IMR-90 (cell line): ENCODE measurements at regions not wholly inside any gene's neighbourhood (a gene's known extent, or its start where the extent isn't known, plus 50 kb on each side); places are given as distances from the start of the nearest gene placed in this dataset.
A peak's percentile ranks its signal among the peaks of the same experiment; 100 is the strongest.

Experiments used
- ATAC-seq: fragments of 200-7000 bp; cut with Tn5 transposase; 2 replicates; pipeline ENCODE4 v1.9.1; 2020; ENCODE audit warnings: low read depth, mild to moderate bottlenecking, moderate library complexity
- BruUV-seq: library from RNA; stranded (reverse); fragments of 400-500 nt; replicated peaks from 2 replicates; lab custom pipeline; 2021; lab: Mats Ljungman, UMichigan
- CTCF ChIA-PET: fragments of 300-600 bp; formaldehyde crosslinking; extraction: SDS; loops from one replicate; lab custom pipeline; 2021; ENCODE audit warnings: antibody characterized with exemption; lab: Yijun Ruan, JAX
- POLR2A ChIA-PET: fragments of 300-600 bp; sonication (Branson Sonifier 250); formaldehyde crosslinking; loops from one replicate; lab custom pipeline; 2022; ENCODE audit warnings: antibody characterized with exemption; ENCODE audit not compliant: unreplicated experiment; lab: Charles Lee
- DNase-seq: peaks from one replicate; pipeline ENCODE4 v3.0.0; 2013
- H2AFZ ChIP-seq: replicated peaks from 2 replicates; pipeline ENCODE3; 2013; ENCODE audit warnings: low read length, mild to moderate bottlenecking; ENCODE audit not compliant: poor library complexity
- H2AK5ac ChIP-seq: 2 replicates; pipeline ENCODE4 v1.6.1; 2013; ENCODE audit warnings: low read depth, low read length, inconsistent platforms
- H2AK9ac ChIP-seq: replicated peaks from 2 replicates; pipeline ENCODE3; 2013; ENCODE audit warnings: mild to moderate bottlenecking, low read depth, low read length, moderate library complexity; ENCODE audit not compliant: poor library complexity
- H2BK120ac ChIP-seq: 2 replicates; pipeline ENCODE4 v1.6.1; 2013; ENCODE audit warnings: low read depth, low read length, inconsistent platforms
- H2BK15ac ChIP-seq: 3 replicates; pipeline ENCODE4 v1.6.1; 2013; ENCODE audit warnings: low read depth, low read length, inconsistent platforms
- H2BK20ac ChIP-seq: 2 replicates; pipeline ENCODE4 v1.6.1; 2013; ENCODE audit warnings: low read depth, mild to moderate bottlenecking, inconsistent platforms, low read length, moderate library complexity
- H2BK5ac ChIP-seq: 2 replicates; pipeline ENCODE4 v1.6.1; 2013; ENCODE audit warnings: mild to moderate bottlenecking, low read depth, low read length, inconsistent platforms; ENCODE audit not compliant: poor library complexity, severe bottlenecking
- H3K14ac ChIP-seq: replicated peaks from 2 replicates; pipeline ENCODE4 v1.6.1; 2013; ENCODE audit warnings: low read depth, low read length, inconsistent platforms
- H3K18ac ChIP-seq: 2 replicates; pipeline ENCODE4 v1.6.1; 2013; ENCODE audit warnings: low read depth, low read length, control low read depth
- H3K23ac ChIP-seq: 2 replicates; pipeline ENCODE4 v1.6.1; 2013; ENCODE audit warnings: low read depth, low read length, inconsistent platforms
- H3K27ac ChIP-seq: 2 replicates; pipeline ENCODE4 v1.5.1; 2013; ENCODE audit warnings: mild to moderate bottlenecking, control low read depth, low read length; ENCODE audit not compliant: insufficient read depth
- H3K27me3 ChIP-seq: 2 replicates; pipeline ENCODE4 v1.6.1; 2013; ENCODE audit warnings: low read length; ENCODE audit not compliant: control insufficient read depth, insufficient read depth
- H3K36me3 ChIP-seq: 2 replicates; pipeline ENCODE4 v1.6.1; 2013; ENCODE audit warnings: low read length, mixed read lengths; ENCODE audit not compliant: control insufficient read depth, insufficient read depth
- H3K4ac ChIP-seq: 2 replicates; pipeline ENCODE4 v1.6.1; 2013; ENCODE audit warnings: low read depth, low read length, inconsistent platforms
- H3K4me1 ChIP-seq: 2 replicates; pipeline ENCODE4 v1.6.1; 2013; ENCODE audit warnings: low read length, mixed read lengths; ENCODE audit not compliant: control insufficient read depth, insufficient read depth
- H3K4me2 ChIP-seq: 2 replicates; pipeline ENCODE4 v1.6.1; 2013; ENCODE audit warnings: low read depth, mild to moderate bottlenecking, control low read depth, low read length, moderate library complexity
- H3K4me3 ChIP-seq: 2 replicates; pipeline ENCODE4 v1.5.1; 2013; ENCODE audit warnings: low read depth, mild to moderate bottlenecking, control low read depth, low read length, moderate library complexity; ENCODE audit not compliant: insufficient read depth
- H3K56ac ChIP-seq: 2 replicates; pipeline ENCODE4 v1.6.1; 2013; ENCODE audit warnings: low read length, inconsistent platforms; ENCODE audit not compliant: insufficient read depth; ENCODE audit errors: extremely low read depth
- H3K79me1 ChIP-seq, 2 experiments: 2 replicates each; pipeline ENCODE4 v1.6.1; 2013; ENCODE audit warnings: low read length in 2 of 2, inconsistent platforms in 1 of 2, low read depth in 1 of 2
- H3K9ac ChIP-seq: 2 replicates; pipeline ENCODE4 v1.6.1; 2013; ENCODE audit warnings: low read depth, low read length, control low read depth
- H3K9me1 ChIP-seq: 2 replicates; pipeline ENCODE4 v1.6.1; 2013; ENCODE audit warnings: low read length, inconsistent platforms; ENCODE audit not compliant: insufficient read depth
- H3K9me3 ChIP-seq: 2 replicates; pipeline ENCODE4 v1.6.1; 2013; ENCODE audit warnings: low read length; ENCODE audit not compliant: control insufficient read depth, insufficient read depth
- H4K20me1 ChIP-seq: 2 replicates; pipeline ENCODE4 v1.6.1; 2013; ENCODE audit warnings: low read length, inconsistent platforms; ENCODE audit not compliant: insufficient read depth
- H4K5ac ChIP-seq: 2 replicates; pipeline ENCODE4 v1.6.1; 2013; ENCODE audit warnings: mild to moderate bottlenecking, low read depth, low read length, control low read depth
- H4K8ac ChIP-seq, 2 experiments: 2 replicates each; pipeline ENCODE4 v1.6.1; 2013; ENCODE audit warnings: low read depth in 2 of 2, low read length in 2 of 2, control low read depth in 1 of 2, inconsistent platforms in 1 of 2
- H4K91ac ChIP-seq: 2 replicates; pipeline ENCODE4 v1.6.1; 2013; ENCODE audit warnings: low read depth, low read length, inconsistent platforms; ENCODE audit not compliant: insufficient read depth
- BHLHE40 ChIP-seq: fragments of 150-350 bp; IDR thresholded peaks from 2 replicates; pipeline ENCODE4 v1.6.1; 2016; ENCODE audit warnings: mild to moderate bottlenecking, low read depth, low read length
- CEBPB ChIP-seq: IDR thresholded peaks from 2 replicates; pipeline ENCODE4 v1.6.1; 2012; ENCODE audit warnings: low read depth, low read length, improper control_type of control experiment
- CHD1 ChIP-seq: IDR thresholded peaks from 2 replicates; pipeline ENCODE4 v1.6.1; 2012; ENCODE audit warnings: low read depth, low read length, improper control_type of control experiment
- MAFK ChIP-seq: IDR thresholded peaks from 2 replicates; pipeline ENCODE4 v1.6.1; 2012; ENCODE audit warnings: low read depth, low read length, improper control_type of control experiment
- MAZ ChIP-seq: IDR thresholded peaks from 2 replicates; pipeline ENCODE4 v1.6.1; 2012; ENCODE audit warnings: low read depth, mild to moderate bottlenecking, low read length, improper control_type of control experiment, moderate library complexity, borderline replicate concordance
- NFE2L2 ChIP-seq: fragments of 150-350 bp; IDR thresholded peaks from 2 replicates; pipeline ENCODE4 v1.6.1; 2016; ENCODE audit warnings: low read depth, mild to moderate bottlenecking, low read length
- RCOR1 ChIP-seq: IDR thresholded peaks from 2 replicates; pipeline ENCODE4 v1.6.1; 2012; ENCODE audit warnings: mild to moderate bottlenecking, low read length, improper control_type of control experiment; ENCODE audit not compliant: insufficient replicate concordance
- RFX5 ChIP-seq: IDR thresholded peaks from 2 replicates; pipeline ENCODE4 v1.8.0; 2012; ENCODE audit warnings: low read depth, mild to moderate bottlenecking, low read length, moderate library complexity
- WGBS, 2 experiments: methylation state at CpG; one replicate each; pipeline versions ENCODE4 v1.1.5 to v1.1.7; 2013; ENCODE audit warnings: missing lambda C conversion rate in 2 of 2; ENCODE audit not compliant: insufficient read length in 1 of 2; ENCODE audit errors: extremely low coverage in 2 of 2; 5-methylcytosine and 5-hydroxymethylcytosine counted together
- dilution Hi-C: fragments of 300-500 bp; cut with HindIII; formaldehyde crosslinking; loops from one replicate; pipeline ENCODE4 v1.14.3; 2018; ENCODE audit warnings: low sequenced_read_pairs; ENCODE audit not compliant: unreplicated experiment
- in situ Hi-C: fragments of 300-500 bp; cut with MboI; formaldehyde crosslinking; loops from 3 replicates; pipeline ENCODE4 v1.14.3; 2019; ENCODE audit warnings: low sequenced_read_pairs, inconsistent platforms, mixed read lengths
- intact Hi-C: fragments of 100-400 bp; cut with micrococcal nuclease; formaldehyde crosslinking; loops from 2 replicates; pipeline ENCODE4 v1.10.0; 2022
- TF ChIP-seq, protein P1 (sequence below): conservative IDR thresholded peaks from 2 replicates; pipeline ENCODE4 v1.5.1; 2012; ENCODE audit warnings: mild to moderate bottlenecking, low read depth, low read length, improper control_type of control experiment
- TF ChIP-seq, protein P2 (sequence below): fragments of 150-350 bp; IDR thresholded peaks from 2 replicates; pipeline ENCODE4 v1.6.1; 2017; ENCODE audit warnings: mild to moderate bottlenecking, antibody characterized with exemption, low read length, low read depth

DNA sequence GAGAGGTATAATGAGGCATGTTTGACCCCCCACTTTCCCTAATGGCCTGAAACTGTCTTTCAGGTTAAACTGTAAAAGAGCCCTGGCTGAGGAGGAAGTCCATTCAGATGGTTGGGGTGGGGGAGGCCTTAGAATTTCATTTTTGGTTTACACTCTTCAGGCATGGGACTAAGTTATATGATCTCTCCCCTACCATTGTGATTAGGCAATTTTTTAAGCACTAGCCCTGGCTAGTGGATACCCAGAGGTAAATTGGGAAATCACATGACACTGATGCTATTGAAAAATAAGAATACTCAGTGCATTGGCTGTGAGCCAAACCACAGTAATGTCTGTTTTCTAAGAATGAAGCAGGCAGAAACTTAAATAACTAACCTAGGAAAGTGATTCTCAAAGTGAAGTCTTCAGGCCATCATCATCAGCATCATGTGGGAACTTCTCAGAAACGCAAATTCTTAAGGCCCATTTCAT lies 149.7 kb downstream of the RRAGB start:
- H4K91ac ChIP-seq, result no peak overlapping the region
- no peak overlapping the region for H3K18ac ChIP-seq
- no peaks in the 10 kb centered on the region for H3K9me1 ChIP-seq
- dilution Hi-C loops (no loop called here), intact Hi-C loops (no loop called here), in situ Hi-C loops (no loop called here)
- no peak overlapping the region for H3K9ac ChIP-seq
- ChIA-PET CTCF (no interaction called here), POLR2A (no interaction called here)
- TF ChIP-seq CEBPB (no peak), RFX5 (no peak), RCOR1 (no peak), NFE2L2 (no peak), CHD1 (no peak), MAFK (no peak), BHLHE40 (no peak), MAZ (no peak)
- TF ChIP-seq, protein P1, sequence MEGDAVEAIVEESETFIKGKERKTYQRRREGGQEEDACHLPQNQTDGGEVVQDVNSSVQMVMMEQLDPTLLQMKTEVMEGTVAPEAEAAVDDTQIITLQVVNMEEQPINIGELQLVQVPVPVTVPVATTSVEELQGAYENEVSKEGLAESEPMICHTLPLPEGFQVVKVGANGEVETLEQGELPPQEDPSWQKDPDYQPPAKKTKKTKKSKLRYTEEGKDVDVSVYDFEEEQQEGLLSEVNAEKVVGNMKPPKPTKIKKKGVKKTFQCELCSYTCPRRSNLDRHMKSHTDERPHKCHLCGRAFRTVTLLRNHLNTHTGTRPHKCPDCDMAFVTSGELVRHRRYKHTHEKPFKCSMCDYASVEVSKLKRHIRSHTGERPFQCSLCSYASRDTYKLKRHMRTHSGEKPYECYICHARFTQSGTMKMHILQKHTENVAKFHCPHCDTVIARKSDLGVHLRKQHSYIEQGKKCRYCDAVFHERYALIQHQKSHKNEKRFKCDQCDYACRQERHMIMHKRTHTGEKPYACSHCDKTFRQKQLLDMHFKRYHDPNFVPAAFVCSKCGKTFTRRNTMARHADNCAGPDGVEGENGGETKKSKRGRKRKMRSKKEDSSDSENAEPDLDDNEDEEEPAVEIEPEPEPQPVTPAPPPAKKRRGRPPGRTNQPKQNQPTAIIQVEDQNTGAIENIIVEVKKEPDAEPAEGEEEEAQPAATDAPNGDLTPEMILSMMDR, result no peak
- TF ChIP-seq, protein P2, sequence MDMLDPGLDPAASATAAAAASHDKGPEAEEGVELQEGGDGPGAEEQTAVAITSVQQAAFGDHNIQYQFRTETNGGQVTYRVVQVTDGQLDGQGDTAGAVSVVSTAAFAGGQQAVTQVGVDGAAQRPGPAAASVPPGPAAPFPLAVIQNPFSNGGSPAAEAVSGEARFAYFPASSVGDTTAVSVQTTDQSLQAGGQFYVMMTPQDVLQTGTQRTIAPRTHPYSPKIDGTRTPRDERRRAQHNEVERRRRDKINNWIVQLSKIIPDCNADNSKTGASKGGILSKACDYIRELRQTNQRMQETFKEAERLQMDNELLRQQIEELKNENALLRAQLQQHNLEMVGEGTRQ, result no peak
- H3K14ac ChIP-seq, result no peak overlapping the region
- no TSS peak for BruUV-seq
- WGBS, 2 experiments, result no CpG with 5 or more reads among the region's 1 CpG
- no peak overlapping the region for H3K4ac ChIP-seq
- H3K23ac ChIP-seq, result no peak overlapping the region
- H3K4me3 ChIP-seq, result no peak overlapping the region
- H3K9me3 ChIP-seq, result no peaks in the 10 kb centered on the region
- H3K56ac ChIP-seq, result no peak overlapping the region
- no peak overlapping the region for H2BK120ac ChIP-seq
- H2BK15ac ChIP-seq, result no peak overlapping the region
- H2BK20ac ChIP-seq, result no peak overlapping the region
- no peaks in the 10 kb centered on the region for H4K20me1 ChIP-seq
- H3K36me3 ChIP-seq, result no peaks in the 10 kb centered on the region
- H4K8ac ChIP-seq, result no peak overlapping the region
- H3K27ac ChIP-seq, result no peak overlapping the region
- DNase-seq, result peak; percentile 2
- H3K79me1 ChIP-seq, result no peaks in the 10 kb centered on the region
- no peak overlapping the region for H3K4me2 ChIP-seq
- no peak overlapping the region for H2AK9ac ChIP-seq
- ATAC-seq, result no peak
- no peak overlapping the region for H2AK5ac ChIP-seq
- H4K5ac ChIP-seq, result no peak overlapping the region
- no peak overlapping the region for H2BK5ac ChIP-seq
- H3K4me1 ChIP-seq, result no peaks in the 10 kb centered on the region
- H2AFZ ChIP-seq, result no peak overlapping the region
- H3K27me3 ChIP-seq, result no peaks in the 10 kb centered on the region
